HFF-Myc (cell line): ENCODE measurements at regions not wholly inside any gene's neighbourhood (a gene's known extent, or its start where the extent isn't known, plus 50 kb on each side); places are given as distances from the start of the nearest gene placed in this dataset.

Experiments used
- DNase-seq: peaks from one replicate; pipeline ENCODE4 v3.0.0-alpha.2; 2011; ENCODE audit warnings: low read depth; ENCODE audit errors: extremely low read depth
- H3K4me3 ChIP-seq: replicated peaks from 2 replicates; pipeline ENCODE4 v1.5.1; 2011; ENCODE audit warnings: low read depth, mild to moderate bottlenecking, control low read depth, low read length
- TF ChIP-seq, protein P1 (sequence below): IDR thresholded peaks from 2 replicates; pipeline ENCODE4 v1.5.1; 2012; ENCODE audit warnings: mild to moderate bottlenecking, low read depth, low read length, control low read depth; ENCODE audit errors: missing control alignments

DNA sequence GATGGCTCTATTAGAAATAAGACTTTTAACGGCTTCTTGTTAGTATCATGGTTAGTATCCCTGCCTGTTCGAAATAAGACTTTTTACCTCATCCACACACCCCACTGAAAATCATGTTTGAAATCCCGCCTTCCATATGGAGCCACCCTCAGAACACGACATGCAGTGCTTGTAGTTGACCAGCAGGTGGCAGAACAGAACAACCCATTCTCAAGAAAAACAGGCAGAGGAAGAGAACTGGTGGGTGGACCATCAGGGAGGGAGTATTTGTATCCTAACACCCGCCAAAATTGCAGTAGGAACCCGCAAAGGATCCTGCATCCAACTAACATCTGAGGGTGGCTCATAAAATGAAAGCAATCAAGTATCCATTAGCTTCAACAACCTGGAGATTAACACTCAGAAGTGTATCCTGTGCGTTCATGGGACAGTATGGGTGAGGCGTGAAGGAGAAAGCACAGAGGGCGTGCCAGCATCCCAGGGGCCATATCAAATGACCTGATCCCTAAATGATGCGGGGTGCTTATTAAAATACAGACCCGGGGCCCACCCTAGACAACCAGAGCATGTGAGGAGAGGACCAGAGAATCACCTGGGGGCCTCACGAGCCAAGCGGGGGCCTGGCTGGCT lies 89.6 kb upstream of the NHSL1 start:
- peak; percentile 66 for DNase-seq

DNA sequence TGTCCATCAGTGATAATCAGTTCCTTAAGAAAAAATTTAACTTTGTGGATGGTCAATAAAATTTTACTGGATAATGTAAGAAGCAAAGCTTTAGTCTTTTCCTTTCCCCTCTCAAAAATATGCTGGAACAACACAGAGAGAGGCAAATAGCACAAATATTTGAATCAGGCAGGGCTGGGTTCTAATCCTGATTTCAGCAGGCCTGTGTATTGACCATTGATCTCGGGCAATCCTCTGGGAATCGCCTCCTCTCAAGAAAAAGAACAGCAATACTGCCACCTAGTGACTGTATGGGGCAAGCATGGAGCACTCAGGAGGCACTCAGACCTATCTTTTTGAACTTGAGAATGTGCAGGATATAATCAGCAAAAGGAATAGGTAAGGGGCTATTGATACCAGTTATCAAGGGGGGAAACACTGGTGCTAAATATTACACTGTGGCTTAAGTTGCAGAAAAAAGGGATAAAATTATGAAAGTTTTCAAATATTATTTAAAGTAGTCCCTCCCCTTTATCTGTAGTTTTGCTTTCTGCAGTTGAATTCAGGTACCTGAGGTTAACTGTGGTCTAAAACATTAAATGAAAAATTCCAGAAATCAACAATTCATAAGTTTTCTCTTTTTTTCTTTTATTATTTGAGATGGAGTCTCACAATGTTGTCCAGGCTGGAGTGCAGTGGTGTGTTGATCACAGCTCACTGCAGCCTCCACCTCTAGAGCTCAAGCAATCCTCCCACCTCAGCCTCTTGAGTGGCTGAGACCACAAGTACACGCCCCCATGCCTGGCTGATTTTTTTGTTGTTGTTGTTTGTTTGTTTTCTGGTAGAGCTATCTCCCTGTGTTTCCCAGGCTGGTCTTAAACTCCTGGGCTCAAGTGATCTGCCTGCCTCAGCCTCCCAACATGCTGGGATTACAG lies 91.8 kb upstream of the NHSL1 start:
- TF ChIP-seq, protein P1, sequence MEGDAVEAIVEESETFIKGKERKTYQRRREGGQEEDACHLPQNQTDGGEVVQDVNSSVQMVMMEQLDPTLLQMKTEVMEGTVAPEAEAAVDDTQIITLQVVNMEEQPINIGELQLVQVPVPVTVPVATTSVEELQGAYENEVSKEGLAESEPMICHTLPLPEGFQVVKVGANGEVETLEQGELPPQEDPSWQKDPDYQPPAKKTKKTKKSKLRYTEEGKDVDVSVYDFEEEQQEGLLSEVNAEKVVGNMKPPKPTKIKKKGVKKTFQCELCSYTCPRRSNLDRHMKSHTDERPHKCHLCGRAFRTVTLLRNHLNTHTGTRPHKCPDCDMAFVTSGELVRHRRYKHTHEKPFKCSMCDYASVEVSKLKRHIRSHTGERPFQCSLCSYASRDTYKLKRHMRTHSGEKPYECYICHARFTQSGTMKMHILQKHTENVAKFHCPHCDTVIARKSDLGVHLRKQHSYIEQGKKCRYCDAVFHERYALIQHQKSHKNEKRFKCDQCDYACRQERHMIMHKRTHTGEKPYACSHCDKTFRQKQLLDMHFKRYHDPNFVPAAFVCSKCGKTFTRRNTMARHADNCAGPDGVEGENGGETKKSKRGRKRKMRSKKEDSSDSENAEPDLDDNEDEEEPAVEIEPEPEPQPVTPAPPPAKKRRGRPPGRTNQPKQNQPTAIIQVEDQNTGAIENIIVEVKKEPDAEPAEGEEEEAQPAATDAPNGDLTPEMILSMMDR: peak; percentile 89
- H3K4me3 ChIP-seq: no peak overlapping the region
- DNase-seq: peak; percentile 69

More for the DNA sequence above, 89.6 kb upstream of the NHSL1 start:
- H3K4me3 ChIP-seq: no peak overlapping the region
- TF ChIP-seq, protein P1: peak; percentile 92

DNA sequence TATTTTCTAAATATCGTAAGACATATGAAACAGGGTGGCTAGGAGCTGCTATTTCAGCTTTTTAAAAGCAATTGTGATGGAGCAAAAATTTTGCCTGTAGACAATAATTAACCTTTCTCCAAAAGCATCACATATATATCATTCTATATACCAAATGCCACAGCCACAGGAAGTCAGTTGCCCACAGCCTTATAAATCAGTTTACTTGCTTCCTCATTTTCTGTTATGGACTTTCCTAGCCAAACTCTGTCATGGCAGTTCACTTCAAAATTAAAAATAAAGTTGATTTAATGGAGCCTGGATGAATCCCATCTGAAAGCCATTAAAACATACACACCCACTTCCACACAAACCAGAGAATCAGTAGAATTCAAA lies 93.4 kb upstream of the NHSL1 start:
- TF ChIP-seq, protein P1: no peak
- DNase-seq: no peak
- H3K4me3 ChIP-seq: peak overlapping the region; percentile 34

DNA sequence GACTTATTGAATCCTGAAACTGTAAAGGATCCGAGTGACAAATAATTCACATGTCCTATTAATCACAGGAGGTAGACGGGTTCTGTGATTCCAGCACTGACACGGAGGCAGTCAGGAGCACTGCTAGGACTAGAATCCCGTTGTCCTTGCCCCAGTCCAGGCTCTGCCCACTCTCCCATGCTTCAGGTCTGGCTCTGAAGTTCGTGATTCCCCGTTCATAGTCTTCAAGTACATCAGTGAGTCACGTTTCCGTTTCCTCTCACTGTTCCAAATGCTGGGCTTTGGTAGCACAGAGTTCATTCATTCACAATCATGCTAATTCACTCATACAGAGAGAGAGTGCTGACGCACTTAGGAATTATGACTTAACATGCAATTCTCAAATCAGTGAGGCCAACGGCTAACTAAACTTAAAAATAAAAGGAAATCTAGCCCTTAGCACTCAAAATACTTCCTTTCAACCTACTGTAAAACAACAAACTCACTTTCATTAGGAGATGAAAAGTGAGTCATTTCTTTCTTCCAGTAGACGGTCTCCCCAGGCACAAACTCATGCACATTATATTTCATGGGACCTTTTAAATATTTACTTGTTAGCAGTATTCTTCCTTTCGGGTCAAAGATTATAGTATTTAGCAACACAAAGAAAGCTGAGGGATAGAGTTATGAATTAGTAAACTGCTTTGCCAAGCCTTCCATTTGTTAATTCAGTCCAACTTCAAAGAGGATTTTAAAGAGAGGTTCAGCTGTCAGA lies 94.0 kb upstream of the NHSL1 start:
- TF ChIP-seq, protein P1: no peak
- DNase-seq: peak; percentile 97
- peak overlapping the region; percentile 34 for H3K4me3 ChIP-seq

DNA sequence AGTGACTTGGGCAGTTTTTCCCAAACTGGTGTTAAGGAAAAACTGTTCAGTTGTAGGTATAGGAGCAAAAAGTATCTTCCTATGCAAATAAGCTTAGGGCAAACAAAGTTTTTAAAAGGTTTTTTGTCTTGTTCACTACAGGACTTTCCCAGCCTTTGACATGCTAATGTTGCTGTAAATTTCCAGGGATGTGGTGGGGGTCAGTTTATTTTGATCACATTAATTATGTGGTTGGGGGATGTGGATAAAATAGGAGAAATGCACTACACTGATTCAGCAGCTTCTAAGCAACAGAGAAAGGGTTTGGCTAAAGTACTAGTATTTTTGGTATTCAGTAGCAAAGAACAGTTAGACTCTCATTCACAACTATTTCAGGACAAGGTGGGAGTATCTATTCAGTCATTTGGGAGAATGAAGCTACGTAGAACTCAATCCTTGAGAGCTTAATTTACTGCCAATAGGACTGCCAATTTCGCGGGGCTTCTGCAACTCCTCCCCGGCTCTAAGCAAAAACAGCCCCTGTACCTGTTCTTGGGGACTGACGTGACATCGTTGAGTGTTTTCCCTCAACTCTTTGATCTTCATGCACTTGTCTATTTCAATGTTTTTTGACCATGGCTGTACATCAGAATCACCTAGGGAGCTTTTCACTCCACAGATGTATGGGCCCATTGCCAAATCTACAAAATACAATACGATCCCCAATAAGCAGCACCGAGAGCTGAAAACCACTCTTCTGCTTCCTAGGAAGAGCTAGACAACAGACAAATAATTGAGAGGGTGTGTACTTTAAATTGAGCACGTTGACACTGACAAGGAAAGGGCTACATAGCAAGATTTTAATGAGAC lies 94.8 kb upstream of the NHSL1 start:
- no peak for DNase-seq
- H3K4me3 ChIP-seq: peak overlapping the region; percentile 34
- TF ChIP-seq, protein P1: no peak

DNA sequence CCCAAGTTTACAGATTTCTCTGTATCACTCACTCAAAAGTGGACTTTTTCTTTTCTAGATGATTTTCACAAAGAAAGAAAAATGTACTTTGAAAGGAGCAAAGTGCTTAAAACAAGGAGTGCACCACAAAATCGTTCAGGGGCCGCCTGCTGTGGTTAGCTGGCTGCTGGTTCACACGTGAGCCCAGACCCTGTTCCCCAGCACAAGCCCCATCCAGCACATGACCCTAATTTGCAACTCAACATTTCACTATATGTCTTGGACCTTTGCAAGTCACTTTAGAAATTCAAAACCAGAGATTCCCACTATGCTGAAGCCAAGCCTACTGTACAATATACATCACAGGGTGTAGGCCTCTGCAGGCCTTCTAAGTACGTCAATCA lies 95.5 kb upstream of the NHSL1 start:
- TF ChIP-seq, protein P1: no peak
- no peak for DNase-seq
- no peak overlapping the region for H3K4me3 ChIP-seq
